GM12878 (cell line): ENCODE measurements at regions not wholly inside any gene's neighbourhood (a gene's known extent, or its start where the extent isn't known, plus 50 kb on each side); places are given as distances from the start of the nearest gene placed in this dataset.

ENCODE experiments used
- BACH1 ChIP-seq: fragments of 450-650 bp; IDR thresholded peaks from 2 replicates; pipeline ENCODE4 v1.6.1; 2017; ENCODE audit warnings: mild to moderate bottlenecking, borderline replicate concordance
- ESRRA ChIP-seq: IDR thresholded peaks from 2 replicates; pipeline ENCODE4 v1.6.1; 2012; ENCODE audit warnings: mild to moderate bottlenecking, low read length, improper control_type of control experiment
- FOXK2 ChIP-seq: fragments of 450-650 bp; IDR thresholded peaks from 2 replicates; pipeline ENCODE4 v1.6.1; 2017; ENCODE audit warnings: mild to moderate bottlenecking, moderate library complexity
- HCFC1 ChIP-seq: fragments of 150-350 bp; IDR thresholded peaks from 2 replicates; pipeline ENCODE4 v1.6.1; 2014; ENCODE audit warnings: low read length
- KAT2A ChIP-seq: conservative IDR thresholded peaks from 2 replicates; pipeline ENCODE4 v1.6.1; 2011; ENCODE audit warnings: low read depth, low read length; ENCODE audit not compliant: control insufficient read depth
- LARP7 ChIP-seq: fragments of 450-650 bp; IDR thresholded peaks from 2 replicates; pipeline ENCODE4 v1.6.1; 2017; ENCODE audit warnings: mild to moderate bottlenecking
- RCOR1 ChIP-seq: conservative IDR thresholded peaks from 2 replicates; pipeline ENCODE4 v1.6.1; 2012; ENCODE audit warnings: low read depth, low read length, improper control_type of control experiment
- SMAD1 ChIP-seq: fragments of 450-650 bp; IDR thresholded peaks from 2 replicates; pipeline ENCODE4 v1.6.1; 2018; ENCODE audit warnings: mild to moderate bottlenecking, low read depth; ENCODE audit not compliant: partially characterized antibody
- SMARCA5 ChIP-seq: fragments of 450-650 bp; IDR thresholded peaks from 2 replicates; pipeline ENCODE4 v1.6.1; 2017; ENCODE audit warnings: mild to moderate bottlenecking
- SRF ChIP-seq, 2 experiments: IDR thresholded peaks; 2 replicates each; pipeline ENCODE4 v1.6.1; 2011; ENCODE audit warnings: low read depth in 2 of 2, low read length in 2 of 2, mild to moderate bottlenecking in 1 of 2, moderate library complexity in 1 of 2
- TF ChIP-seq, protein P1 (sequence below): fragments of 450-650 bp; IDR thresholded peaks from 2 replicates; pipeline ENCODE4 v1.6.1; 2017; ENCODE audit warnings: antibody characterized with exemption, mild to moderate bottlenecking, moderate library complexity

DNA sequence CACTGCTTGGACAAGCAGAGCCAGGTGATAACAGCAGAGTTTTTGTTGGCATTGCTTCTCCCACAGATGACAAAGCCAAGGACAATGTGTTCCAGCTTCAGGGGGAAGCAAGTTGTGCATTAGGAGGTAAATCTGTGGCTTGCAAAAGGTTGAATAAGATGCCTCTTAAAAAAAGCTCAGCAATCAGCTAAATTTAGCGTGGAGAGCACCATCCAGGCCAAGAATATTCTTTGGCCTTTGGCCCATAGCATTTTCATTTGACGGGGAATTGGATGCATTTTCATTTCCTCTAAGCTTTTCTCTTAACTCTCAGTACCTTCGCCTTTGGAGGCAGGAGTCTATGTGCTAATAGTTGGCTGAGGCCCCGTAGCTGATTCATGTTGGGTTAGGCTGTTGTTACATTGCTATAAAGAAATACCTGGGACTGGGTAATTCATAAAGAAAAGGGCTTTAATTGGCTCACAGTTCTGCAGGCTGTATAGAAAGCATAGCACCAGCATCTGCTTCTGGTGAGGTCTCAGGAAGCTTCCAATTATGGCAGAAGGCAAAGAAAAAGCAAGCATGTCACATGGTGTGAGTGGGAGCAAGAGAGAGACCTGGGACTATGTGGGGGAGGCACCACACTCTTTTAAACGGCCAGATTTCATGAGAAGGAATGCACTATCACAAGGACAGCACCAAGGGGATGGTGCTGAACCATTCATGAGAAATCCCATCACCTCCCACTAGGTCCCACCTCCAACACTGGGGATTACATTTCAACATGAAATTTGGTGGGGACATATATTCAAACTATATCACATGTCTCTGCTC is 350.1 kb upstream of the C11orf87 start (continued):
- TF ChIP-seq, protein P1, sequence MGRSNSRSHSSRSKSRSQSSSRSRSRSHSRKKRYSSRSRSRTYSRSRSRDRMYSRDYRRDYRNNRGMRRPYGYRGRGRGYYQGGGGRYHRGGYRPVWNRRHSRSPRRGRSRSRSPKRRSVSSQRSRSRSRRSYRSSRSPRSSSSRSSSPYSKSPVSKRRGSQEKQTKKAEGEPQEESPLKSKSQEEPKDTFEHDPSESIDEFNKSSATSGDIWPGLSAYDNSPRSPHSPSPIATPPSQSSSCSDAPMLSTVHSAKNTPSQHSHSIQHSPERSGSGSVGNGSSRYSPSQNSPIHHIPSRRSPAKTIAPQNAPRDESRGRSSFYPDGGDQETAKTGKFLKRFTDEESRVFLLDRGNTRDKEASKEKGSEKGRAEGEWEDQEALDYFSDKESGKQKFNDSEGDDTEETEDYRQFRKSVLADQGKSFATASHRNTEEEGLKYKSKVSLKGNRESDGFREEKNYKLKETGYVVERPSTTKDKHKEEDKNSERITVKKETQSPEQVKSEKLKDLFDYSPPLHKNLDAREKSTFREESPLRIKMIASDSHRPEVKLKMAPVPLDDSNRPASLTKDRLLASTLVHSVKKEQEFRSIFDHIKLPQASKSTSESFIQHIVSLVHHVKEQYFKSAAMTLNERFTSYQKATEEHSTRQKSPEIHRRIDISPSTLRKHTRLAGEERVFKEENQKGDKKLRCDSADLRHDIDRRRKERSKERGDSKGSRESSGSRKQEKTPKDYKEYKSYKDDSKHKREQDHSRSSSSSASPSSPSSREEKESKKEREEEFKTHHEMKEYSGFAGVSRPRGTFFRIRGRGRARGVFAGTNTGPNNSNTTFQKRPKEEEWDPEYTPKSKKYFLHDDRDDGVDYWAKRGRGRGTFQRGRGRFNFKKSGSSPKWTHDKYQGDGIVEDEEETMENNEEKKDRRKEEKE: no peak
- TF ChIP-seq SRF (IDR thresholded peaks at IDR 0.05; ENCODE audit: low read depth in 2 of 2, low read length in 2 of 2): no peak
- TF ChIP-seq HCFC1: no peak
- no peak for TF ChIP-seq SMARCA5
- no peak for TF ChIP-seq KAT2A
- TF ChIP-seq ESRRA: no peak
- TF ChIP-seq FOXK2: no peak
- no peak for TF ChIP-seq SMAD1
- TF ChIP-seq BACH1: no peak
- TF ChIP-seq LARP7: no peak
- TF ChIP-seq RCOR1: no peak
